A549 (cell line): ENCODE measurements at regions not wholly inside any gene's neighbourhood (a gene's known extent, or its start where the extent isn't known, plus 50 kb on each side); places are given as distances from the start of the nearest gene placed in this dataset.

Experiments
- CTCF ChIP-seq: fragments of >200 bp; sonication (Bioruptor Twin); formaldehyde crosslinking; IDR thresholded peaks from 3 replicates; pipeline ENCODE4 v1.5.1; 2016
- E2F6 ChIP-seq: IDR thresholded peaks from 2 replicates; pipeline ENCODE4 v1.6.1; 2012; ENCODE audit warnings: low read depth, borderline replicate concordance
- EP300 ChIP-seq, 2 experiments: fragments of >200 bp; sonication (Bioruptor Twin); formaldehyde crosslinking; IDR thresholded peaks; 2 replicates in 1 of 2; 3 replicates in 1 of 2; pipeline ENCODE4 v1.6.1; 2016 to 2017
- KDM1A ChIP-seq: fragments of 200-600 bp; sonication (generic); IDR thresholded peaks from 2 replicates; pipeline ENCODE4 v1.6.1; 2016; ENCODE audit warnings: low read depth, mild to moderate bottlenecking
- MAX ChIP-seq: IDR thresholded peaks from 2 replicates; pipeline ENCODE4 v1.6.1; 2012
- PBX3 ChIP-seq: IDR thresholded peaks from 2 replicates; pipeline ENCODE4 v1.6.1; 2012
- POLR2A ChIP-seq: IDR thresholded peaks from 2 replicates; pipeline ENCODE4 v1.6.1; 2012; ENCODE audit warnings: mild to moderate bottlenecking, low read length
- SMC3 ChIP-seq: fragments of >200 bp; sonication (Bioruptor Twin); formaldehyde crosslinking; IDR thresholded peaks from 3 replicates; pipeline ENCODE4 v1.6.1; 2018; ENCODE audit warnings: inconsistent platforms

- no peak for TF ChIP-seq CTCF
- TF ChIP-seq POLR2A = no peak
- no peak for TF ChIP-seq E2F6
- no peak for TF ChIP-seq PBX3
- no peak for TF ChIP-seq KDM1A
- no peak for TF ChIP-seq SMC3
- no peak for TF ChIP-seq EP300 (IDR thresholded peaks at IDR 0.05)
- TF ChIP-seq MAX = no peak
Observed at GRCh38 chr4:30443289-30443688, 276.9 kb upstream of the PCDH7 start.
